HepG2 (cell line): ENCODE measurements at regions not wholly inside any gene's neighbourhood (a gene's known extent, or its start where the extent isn't known, plus 50 kb on each side); places are given as distances from the start of the nearest gene placed in this dataset.

Source experiments
- ATAC-seq: fragments of 200-7000 bp; cut with Tn5 transposase; 3 replicates; pipeline ENCODE4 v1.9.1; 2020; ENCODE audit warnings: mild to moderate bottlenecking, moderate library complexity
- BruUV-seq: library from RNA; stranded (reverse); fragments of 400-500 nt; replicated peaks from 2 replicates; lab custom pipeline; 2021; lab: Mats Ljungman, UMichigan
- CTCF ChIA-PET: fragments of 300-600 bp; formaldehyde crosslinking; extraction: SDS; loops from one replicate; lab custom pipeline; 2021; ENCODE audit warnings: low total read pairs, inconsistent platforms, low intra/inter-chr PET ratio; lab: Yijun Ruan, JAX
- POLR2A ChIA-PET: fragments of 350-600 bp; sonication (Branson Sonifier 250); formaldehyde crosslinking; loops from one replicate; lab custom pipeline; 2020; ENCODE audit warnings: antibody characterized with exemption, inconsistent platforms; lab: Yijun Ruan, JAX
- DNase-seq: peaks from one replicate; pipeline ENCODE4 v3.0.0-alpha.2; 2015; ENCODE audit warnings: low spot score
- FAIRE-seq: peaks from 3 replicates; lab custom pipeline; 2011; peaks lifted over from hg19 to GRCh38; lab: Jason Lieb, UNC
- H2AFZ ChIP-seq: one replicate; pipeline ENCODE4 v1.6.1; 2011; ENCODE audit warnings: low read length, inconsistent platforms
- H3K27ac ChIP-seq: fragments of 300-600 bp; 3 replicates; pipeline ENCODE4 v1.8.0; 2011; ENCODE audit warnings: mixed run types, mild to moderate bottlenecking, mixed read lengths, low read length, inconsistent platforms; ENCODE audit not compliant: insufficient read depth; ENCODE audit errors: extremely low read length
- H3K27me3 ChIP-seq, 2 experiments: fragments of 200-600 bp in 1 of 2; 2 replicates in 1 of 2; 3 replicates in 1 of 2; pipeline versions ENCODE4 v1.6.0 to v1.8.0; 2011; ENCODE audit warnings: low read length in 2 of 2, mild to moderate bottlenecking in 2 of 2, moderate library complexity in 2 of 2, inconsistent platforms in 1 of 2; ENCODE audit not compliant: insufficient read depth in 2 of 2, control insufficient read depth in 1 of 2
- H3K36me3 ChIP-seq, 2 experiments: fragments of 200-600 bp in 1 of 2; replicated peaks in 1 of 2; 2 replicates in 1 of 2; 3 replicates in 1 of 2; pipeline versions ENCODE4 v1.5.1 to v1.8.0; 2011; ENCODE audit warnings: low read length in 2 of 2, inconsistent platforms in 1 of 2; ENCODE audit not compliant: insufficient read depth in 2 of 2, control insufficient read depth in 1 of 2
- H3K4me1 ChIP-seq: 2 replicates; pipeline ENCODE4 v1.5.1; 2012; ENCODE audit warnings: low read length, inconsistent platforms; ENCODE audit not compliant: insufficient read depth
- H3K4me2 ChIP-seq: 2 replicates; pipeline ENCODE4 v1.6.0; 2011; ENCODE audit warnings: low read depth, low read length, inconsistent platforms
- H3K4me3 ChIP-seq, 3 experiments: fragments of 200-600 bp in 1 of 3; sonication (generic), shearing (Covaris generic) in 1 of 3; replicated peaks in 1 of 3; 2 replicates each; pipeline ENCODE4 v1.5.1; 2011 to 2016; ENCODE audit warnings: low read length in 3 of 3, inconsistent platforms in 2 of 3, low read depth in 2 of 3, mild to moderate bottlenecking in 2 of 3, control low read depth in 1 of 3, mixed read lengths in 1 of 3; ENCODE audit not compliant: insufficient read depth in 1 of 3
- H3K79me2 ChIP-seq: one replicate; pipeline ENCODE4 v1.6.1; 2011; ENCODE audit warnings: low read length, inconsistent platforms; ENCODE audit not compliant: insufficient read depth
- H3K9ac ChIP-seq: 2 replicates; pipeline ENCODE4 v1.6.0; 2011; ENCODE audit warnings: mild to moderate bottlenecking, low read depth, low read length, inconsistent platforms; ENCODE audit not compliant: insufficient read depth
- H3K9me3 ChIP-seq: 2 replicates; pipeline ENCODE4 v1.5.1; 2012; ENCODE audit warnings: mild to moderate bottlenecking, low read length
- H4K20me1 ChIP-seq: 2 replicates; pipeline ENCODE4 v1.6.0; 2011; ENCODE audit warnings: inconsistent platforms, mild to moderate bottlenecking, low read length, moderate library complexity; ENCODE audit not compliant: insufficient read depth
- ATF6 ChIP-seq: sonication (generic); formaldehyde crosslinking; conservative IDR thresholded peaks from 2 replicates; pipeline ENCODE4 v1.4.0; 2020; ENCODE audit warnings: missing genetic modification reagents
- DDIT3 ChIP-seq: sonication (generic); formaldehyde crosslinking; IDR thresholded peaks from 2 replicates; pipeline ENCODE4 v1.4.0; 2020; ENCODE audit warnings: mild to moderate bottlenecking, missing genetic modification reagents
- EZH2 ChIP-seq: conservative IDR thresholded peaks from 2 replicates; pipeline ENCODE4 v1.6.1; 2012; ENCODE audit warnings: mild to moderate bottlenecking, low read depth, low read length, moderate library complexity
- MIER3 ChIP-seq: IDR thresholded peaks from 2 replicates; pipeline ENCODE4 v1.6.1; 2016; ENCODE audit warnings: missing compliant biosample characterization, borderline replicate concordance
- SATB2 ChIP-seq: sonication (generic); formaldehyde crosslinking; IDR thresholded peaks from 2 replicates; pipeline ENCODE4 v1.5.0; 2020; ENCODE audit warnings: missing genetic modification reagents
- THAP8 ChIP-seq: sonication (generic); formaldehyde crosslinking; IDR thresholded peaks from 2 replicates; pipeline ENCODE4 v1.5.1; 2020; ENCODE audit warnings: missing genetic modification reagents, mild to moderate bottlenecking, borderline replicate concordance
- ZFP82 ChIP-seq: sonication (generic); formaldehyde crosslinking; IDR thresholded peaks from 2 replicates; pipeline ENCODE4 v1.5.1; 2020; ENCODE audit warnings: mild to moderate bottlenecking, missing genetic modification reagents, borderline replicate concordance
- ZNF562 ChIP-seq: sonication (generic); formaldehyde crosslinking; IDR thresholded peaks from 2 replicates; pipeline ENCODE4 v1.8.0; 2022; ENCODE audit warnings: missing genetic modification reagents, borderline replicate concordance
- ZNF800 ChIP-seq: sonication (generic); formaldehyde crosslinking; IDR thresholded peaks from 2 replicates; pipeline ENCODE4 v1.4.0; 2020; ENCODE audit warnings: missing genetic modification reagents
- WGBS: methylation state at CpG from one replicate; pipeline ENCODE4 v1.1.6; 2017; ENCODE audit warnings: low lambda C conversion rate; 5-methylcytosine and 5-hydroxymethylcytosine counted together
- in situ Hi-C: cut with HindIII; loops from 2 replicates; pipeline ENCODE4 v1.10.0; 2017; ENCODE audit warnings: low pct_unique_long_range_greater_than_20kb; ENCODE audit not compliant: extremely low pct_ligation_motif_present
- intact Hi-C: fragments of 100-400 bp; cut with micrococcal nuclease; formaldehyde crosslinking; loops from one replicate; pipeline ENCODE4 v1.10.0; 2022; ENCODE audit not compliant: unreplicated experiment

GRCh38 chr7:138289864-138290263, 170.2 kb upstream of the TRIM24 start:
- H3K27me3 ChIP-seq, result no peaks in the 10 kb centered on the region
- no peak for TF ChIP-seq MIER3 (CRISPR knock-in tag)
- TF ChIP-seq EZH2, result no peak
- no peak for TF ChIP-seq ZNF800 (CRISPR knock-in tag)
- TF ChIP-seq ATF6 (CRISPR knock-in tag), result no peak
- TF ChIP-seq DDIT3 (CRISPR knock-in tag), result no peak
- TF ChIP-seq THAP8 (CRISPR knock-in tag), result no peak
- TF ChIP-seq SATB2 (CRISPR knock-in tag), result no peak
- peak; percentile 95 for TF ChIP-seq ZNF562
- no peak for TF ChIP-seq ZFP82 (CRISPR knock-in tag)
- DNase-seq (no peak), ATAC-seq (no peak), FAIRE-seq (no peak)
- H3K4me3 ChIP-seq, result no peak overlapping the region
- no peaks in the 10 kb centered on the region for H3K36me3 ChIP-seq
- in situ Hi-C loops, result no loop called here
- H3K79me2 ChIP-seq, result no peaks in the 10 kb centered on the region
- H3K4me1 ChIP-seq, result peaks cover 21% of the 10 kb centered on the region
- 93% methylated on average over 2 of the region's 2 CpGs for WGBS
- no peak overlapping the region for H3K9ac ChIP-seq
- no peak overlapping the region for H2AFZ ChIP-seq
- peaks cover 22% of the 10 kb centered on the region for H3K9me3 ChIP-seq
- BruUV-seq, result no TSS peak
- H3K4me2 ChIP-seq, result no peak overlapping the region
- ChIA-PET CTCF (no interaction called here), POLR2A (interaction anchor here (0.6 kb wide), 1 partner anchor 21 kb away, joined by 3 read pairs; no protein-coding TSS in a partner anchor)
- no peaks in the 10 kb centered on the region for H4K20me1 ChIP-seq
- H3K27ac ChIP-seq, result no peak overlapping the region
- intact Hi-C loops, result no loop called here
